Neural cell (in vitro differentiated cells): ENCODE measurements at regions not wholly inside any gene's neighbourhood (a gene's known extent, or its start where the extent isn't known, plus 50 kb on each side); places are given as distances from the start of the nearest gene placed in this dataset.

Experiments used
- H2AFZ ChIP-seq: fragments of 200-600, 300-800 bp; sonication (generic), shearing (Covaris generic); 2 replicates; pipeline ENCODE4 v1.6.0; 2014; ENCODE audit warnings: low read depth, mild to moderate bottlenecking, antibody characterized with exemption, low read length, moderate library complexity
- H3F3A ChIP-seq: fragments of 200-600 bp; shearing (Covaris generic); 2 replicates; pipeline ENCODE4 v1.6.1; 2016; ENCODE audit warnings: mild to moderate bottlenecking, moderate library complexity, mixed read lengths, antibody characterized with exemption, low read length; ENCODE audit not compliant: insufficient read depth, poor library complexity, severe bottlenecking
- H3K27ac ChIP-seq: fragments of 200-600, 300-800 bp; sonication (generic), shearing (Covaris generic); 2 replicates; pipeline ENCODE4 v1.5.1; 2014; ENCODE audit warnings: mild to moderate bottlenecking, low read length, moderate library complexity
- H3K27me3 ChIP-seq: fragments of 300-800, 200-600 bp; sonication (generic), shearing (Covaris generic); 2 replicates; pipeline ENCODE4 v1.6.0; 2014; ENCODE audit warnings: mild to moderate bottlenecking, low read depth, low read length, moderate library complexity; ENCODE audit not compliant: insufficient read depth
- H3K36me3 ChIP-seq: fragments of 300-800, 200-600 bp; sonication (generic), shearing (Covaris generic); 2 replicates; pipeline ENCODE4 v1.5.1; 2014; ENCODE audit warnings: mild to moderate bottlenecking, antibody characterized with exemption, low read length, moderate library complexity; ENCODE audit not compliant: insufficient read depth
- H3K4me2 ChIP-seq: fragments of 300-800, 200-600 bp; sonication (generic), shearing (Covaris generic); 2 replicates; pipeline ENCODE4 v1.6.0; 2014; ENCODE audit warnings: mild to moderate bottlenecking, low read length
- H3K4me3 ChIP-seq: fragments of 300-800, 200-600 bp; sonication (generic), shearing (Covaris generic); 2 replicates; pipeline ENCODE4 v1.5.1; 2014; ENCODE audit warnings: mild to moderate bottlenecking, low read length, moderate library complexity
- H3K79me2 ChIP-seq: fragments of 200-600 bp; shearing (Covaris generic); replicated peaks from 2 replicates; pipeline ENCODE4 v1.6.0; 2014; ENCODE audit warnings: mild to moderate bottlenecking, low read length, moderate library complexity; ENCODE audit not compliant: insufficient read depth
- H3K9ac ChIP-seq: fragments of 300-800, 200-600 bp; sonication (generic), shearing (Covaris generic); 2 replicates; pipeline ENCODE4 v1.6.1; 2016; ENCODE audit warnings: mild to moderate bottlenecking, low read length, mixed read lengths
- H3K9me2 ChIP-seq: fragments of 200-600 bp; shearing (Covaris generic); 2 replicates; pipeline ENCODE4 v1.6.1; 2016; ENCODE audit warnings: mild to moderate bottlenecking, low read length, mixed read lengths; ENCODE audit not compliant: insufficient read depth
- H3K9me3 ChIP-seq: fragments of 200-600, 300-800 bp; sonication (generic), shearing (Covaris generic); 2 replicates; pipeline ENCODE4 v1.6.1; 2016; ENCODE audit warnings: mild to moderate bottlenecking, mixed run types, low read length, moderate library complexity, mixed read lengths
- H4K20me1 ChIP-seq: fragments of 200-600 bp; shearing (Covaris generic); 2 replicates; pipeline ENCODE4 v1.6.1; 2016; ENCODE audit warnings: mild to moderate bottlenecking, mixed run types; ENCODE audit not compliant: insufficient read depth
- EP300 ChIP-seq: fragments of 450-650 bp; conservative IDR thresholded peaks from 2 replicates; pipeline ENCODE4 v1.6.1; 2014; ENCODE audit warnings: antibody characterized with exemption, mild to moderate bottlenecking, moderate library complexity; ENCODE audit not compliant: poor library complexity, severe bottlenecking
- EZH2 ChIP-seq: fragments of 200-600, 300-800 bp; shearing (Covaris generic), sonication (generic); IDR thresholded peaks from 2 replicates; pipeline ENCODE4 v1.6.1; 2014; ENCODE audit warnings: antibody characterized with exemption, low read length, borderline replicate concordance, mild to moderate bottlenecking; ENCODE audit not compliant: insufficient read depth, poor library complexity, severe bottlenecking
- MXI1 ChIP-seq: fragments of 450-650 bp; conservative IDR thresholded peaks from 2 replicates; pipeline ENCODE4 v1.6.1; 2014; ENCODE audit warnings: antibody characterized with exemption, mild to moderate bottlenecking; ENCODE audit not compliant: poor library complexity, severe bottlenecking
- POLR2AphosphoS5 ChIP-seq: IDR thresholded peaks from 2 replicates; pipeline ENCODE4 v1.6.1; 2012
- RAD21 ChIP-seq: fragments of 450-650 bp; conservative IDR thresholded peaks from 2 replicates; pipeline ENCODE4 v1.6.1; 2014; ENCODE audit warnings: antibody characterized with exemption, mild to moderate bottlenecking, moderate library complexity
- SMC3 ChIP-seq: fragments of 450-650 bp; conservative IDR thresholded peaks from 2 replicates; pipeline ENCODE4 v1.6.1; 2014; ENCODE audit warnings: antibody characterized with exemption, mild to moderate bottlenecking, moderate library complexity; ENCODE audit not compliant: poor library complexity
- TAF1 ChIP-seq: IDR thresholded peaks from 2 replicates; pipeline ENCODE4 v1.6.1; 2012; ENCODE audit warnings: low read depth
- TF ChIP-seq, protein P1 (sequence below): fragments of 450-650 bp; IDR thresholded peaks from 2 replicates; pipeline ENCODE4 v1.5.1; 2014; ENCODE audit warnings: antibody characterized with exemption, mild to moderate bottlenecking, moderate library complexity; ENCODE audit not compliant: poor library complexity, severe bottlenecking
- TF ChIP-seq, protein P2 (sequence below): IDR thresholded peaks from 2 replicates; pipeline ENCODE4 v1.6.1; 2012; ENCODE audit warnings: borderline replicate concordance

DNA sequence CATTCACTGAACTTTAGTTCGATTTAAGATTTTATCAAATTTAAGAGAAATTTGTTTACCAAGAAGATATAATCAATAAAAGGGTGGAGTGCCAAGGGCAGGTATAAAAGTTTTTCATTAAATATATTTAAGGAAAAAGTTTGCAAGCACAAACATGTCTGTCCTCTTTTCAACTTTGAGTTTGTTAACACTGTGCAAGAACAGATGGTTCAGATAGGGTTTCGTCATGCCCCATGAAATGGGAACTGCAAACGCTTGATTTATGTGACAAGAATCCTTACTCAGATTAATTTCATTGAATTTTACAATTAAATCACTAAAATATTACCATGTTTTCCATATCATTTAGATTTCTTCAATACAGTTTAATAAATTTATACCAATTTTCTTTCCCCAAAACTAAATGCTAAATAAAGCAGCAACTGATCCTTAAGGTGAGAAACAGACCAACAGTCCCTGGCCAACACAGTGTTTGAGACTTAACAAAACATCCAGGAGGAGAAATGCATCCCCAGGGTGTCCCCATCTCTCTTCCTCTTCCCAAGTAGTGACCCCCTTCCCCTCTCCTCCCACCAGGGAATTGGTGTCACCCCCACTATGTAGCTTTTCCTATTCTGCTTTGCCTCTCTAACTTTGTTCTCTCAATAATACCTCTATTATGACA is 292.9 kb downstream of the LTN1 start:
- no peaks in the 10 kb centered on the region for H3K79me2 ChIP-seq
- no peaks in the 10 kb centered on the region for H3K36me3 ChIP-seq
- H3K9ac ChIP-seq = no peak overlapping the region
- no peaks in the 10 kb centered on the region for H4K20me1 ChIP-seq
- H3K27me3 ChIP-seq = no peaks in the 10 kb centered on the region
- H3K9me2 ChIP-seq = no peaks in the 10 kb centered on the region
- H3K4me3 ChIP-seq = no peak overlapping the region
- H3K9me3 ChIP-seq = no peaks in the 10 kb centered on the region
- H3K27ac ChIP-seq = no peak overlapping the region
- no peaks in the 10 kb centered on the region for H3F3A ChIP-seq
- H3K4me2 ChIP-seq = no peak overlapping the region
- H2AFZ ChIP-seq = no peak overlapping the region
- TF ChIP-seq EZH2 = no peak
- TF ChIP-seq TAF1 = no peak
- TF ChIP-seq RAD21 = no peak
- TF ChIP-seq, protein P1, sequence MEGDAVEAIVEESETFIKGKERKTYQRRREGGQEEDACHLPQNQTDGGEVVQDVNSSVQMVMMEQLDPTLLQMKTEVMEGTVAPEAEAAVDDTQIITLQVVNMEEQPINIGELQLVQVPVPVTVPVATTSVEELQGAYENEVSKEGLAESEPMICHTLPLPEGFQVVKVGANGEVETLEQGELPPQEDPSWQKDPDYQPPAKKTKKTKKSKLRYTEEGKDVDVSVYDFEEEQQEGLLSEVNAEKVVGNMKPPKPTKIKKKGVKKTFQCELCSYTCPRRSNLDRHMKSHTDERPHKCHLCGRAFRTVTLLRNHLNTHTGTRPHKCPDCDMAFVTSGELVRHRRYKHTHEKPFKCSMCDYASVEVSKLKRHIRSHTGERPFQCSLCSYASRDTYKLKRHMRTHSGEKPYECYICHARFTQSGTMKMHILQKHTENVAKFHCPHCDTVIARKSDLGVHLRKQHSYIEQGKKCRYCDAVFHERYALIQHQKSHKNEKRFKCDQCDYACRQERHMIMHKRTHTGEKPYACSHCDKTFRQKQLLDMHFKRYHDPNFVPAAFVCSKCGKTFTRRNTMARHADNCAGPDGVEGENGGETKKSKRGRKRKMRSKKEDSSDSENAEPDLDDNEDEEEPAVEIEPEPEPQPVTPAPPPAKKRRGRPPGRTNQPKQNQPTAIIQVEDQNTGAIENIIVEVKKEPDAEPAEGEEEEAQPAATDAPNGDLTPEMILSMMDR = no peak
- TF ChIP-seq, protein P2, sequence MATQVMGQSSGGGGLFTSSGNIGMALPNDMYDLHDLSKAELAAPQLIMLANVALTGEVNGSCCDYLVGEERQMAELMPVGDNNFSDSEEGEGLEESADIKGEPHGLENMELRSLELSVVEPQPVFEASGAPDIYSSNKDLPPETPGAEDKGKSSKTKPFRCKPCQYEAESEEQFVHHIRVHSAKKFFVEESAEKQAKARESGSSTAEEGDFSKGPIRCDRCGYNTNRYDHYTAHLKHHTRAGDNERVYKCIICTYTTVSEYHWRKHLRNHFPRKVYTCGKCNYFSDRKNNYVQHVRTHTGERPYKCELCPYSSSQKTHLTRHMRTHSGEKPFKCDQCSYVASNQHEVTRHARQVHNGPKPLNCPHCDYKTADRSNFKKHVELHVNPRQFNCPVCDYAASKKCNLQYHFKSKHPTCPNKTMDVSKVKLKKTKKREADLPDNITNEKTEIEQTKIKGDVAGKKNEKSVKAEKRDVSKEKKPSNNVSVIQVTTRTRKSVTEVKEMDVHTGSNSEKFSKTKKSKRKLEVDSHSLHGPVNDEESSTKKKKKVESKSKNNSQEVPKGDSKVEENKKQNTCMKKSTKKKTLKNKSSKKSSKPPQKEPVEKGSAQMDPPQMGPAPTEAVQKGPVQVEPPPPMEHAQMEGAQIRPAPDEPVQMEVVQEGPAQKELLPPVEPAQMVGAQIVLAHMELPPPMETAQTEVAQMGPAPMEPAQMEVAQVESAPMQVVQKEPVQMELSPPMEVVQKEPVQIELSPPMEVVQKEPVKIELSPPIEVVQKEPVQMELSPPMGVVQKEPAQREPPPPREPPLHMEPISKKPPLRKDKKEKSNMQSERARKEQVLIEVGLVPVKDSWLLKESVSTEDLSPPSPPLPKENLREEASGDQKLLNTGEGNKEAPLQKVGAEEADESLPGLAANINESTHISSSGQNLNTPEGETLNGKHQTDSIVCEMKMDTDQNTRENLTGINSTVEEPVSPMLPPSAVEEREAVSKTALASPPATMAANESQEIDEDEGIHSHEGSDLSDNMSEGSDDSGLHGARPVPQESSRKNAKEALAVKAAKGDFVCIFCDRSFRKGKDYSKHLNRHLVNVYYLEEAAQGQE = no peak
- TF ChIP-seq MXI1 = no peak
- no peak for TF ChIP-seq POLR2AphosphoS5
- no peak for TF ChIP-seq EP300
- TF ChIP-seq SMC3 = no peak

DNA sequence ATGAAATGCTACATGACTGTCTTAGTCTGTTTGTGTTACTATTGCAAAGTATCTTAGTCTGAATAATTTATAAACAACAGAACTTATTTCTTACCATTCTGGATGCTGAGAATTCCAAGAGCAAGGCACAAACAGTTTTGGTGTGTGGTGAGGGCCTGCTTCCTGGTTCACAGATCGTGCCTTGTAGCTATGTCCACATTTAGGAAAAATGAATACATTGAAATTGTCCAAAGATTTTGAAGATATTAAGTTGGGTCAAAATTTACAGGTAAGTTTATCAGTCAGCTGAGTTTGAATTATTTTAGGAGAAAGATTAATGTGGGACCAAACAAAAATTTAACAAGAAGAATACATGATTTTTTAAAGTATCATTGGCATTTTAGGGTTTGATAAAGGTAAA is 293.5 kb downstream of the LTN1 start:
- Histone ChIP-seq H3K9me2 (peaks cover 2% of the 10 kb centered on the region), H3K9ac (no peak overlapping the region), H3K9me3 (no peaks in the 10 kb centered on the region), H2AFZ (no peak overlapping the region), H3K27ac (no peak overlapping the region), H4K20me1 (no peaks in the 10 kb centered on the region), H3K4me3 (no peak overlapping the region), H3K36me3 (no peaks in the 10 kb centered on the region), H3K27me3 (no peaks in the 10 kb centered on the region), H3K79me2 (no peaks in the 10 kb centered on the region), H3F3A (no peaks in the 10 kb centered on the region), H3K4me2 (no peak overlapping the region)
- TF ChIP-seq SMC3 = no peak
- no peak for TF ChIP-seq RAD21
- no peak for TF ChIP-seq TAF1
- TF ChIP-seq, protein P1 = no peak
- TF ChIP-seq POLR2AphosphoS5 = no peak
- TF ChIP-seq EZH2 = no peak
- TF ChIP-seq, protein P2 = no peak
- TF ChIP-seq MXI1 = no peak
- no peak for TF ChIP-seq EP300
